ENCODE measurements at regions not wholly inside any gene's neighbourhood (a gene's known extent, or its start where the extent isn't known, plus 50 kb on each side); places are given as distances from the start of the nearest gene placed in this dataset.

DNA sequence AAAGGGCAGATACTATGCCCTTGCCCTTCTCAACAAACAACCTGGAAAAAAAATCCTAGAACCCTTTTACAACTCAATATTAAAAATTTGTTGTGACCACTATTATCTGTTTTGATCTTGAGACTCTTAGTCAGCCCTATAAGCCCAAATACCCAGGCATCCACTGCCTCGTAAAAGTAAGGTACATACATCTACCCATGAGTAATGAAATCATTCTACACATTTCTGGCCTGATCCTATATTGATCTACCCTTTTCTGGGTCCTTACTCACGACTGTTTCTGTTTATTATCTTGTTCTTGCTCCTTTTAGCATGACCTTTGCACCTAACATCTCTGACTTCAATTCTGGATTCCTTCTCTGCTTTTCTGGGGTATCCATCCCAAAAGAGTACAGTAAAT lies 56.8 kb downstream of the SCG2 start:
- no peak overlapping the region for H2BK15ac ChIP-seq (ENCODE audit: low read depth, low read length)
- H3K79me2 ChIP-seq (ENCODE audit: insufficient read depth, low read length): no peaks in the 10 kb centered on the region
- H3K23ac ChIP-seq (ENCODE audit: insufficient read length, low read depth, low read length): no peak overlapping the region
- H2BK5ac ChIP-seq (ENCODE audit: insufficient read length, low read length): no peak overlapping the region
- no peak overlapping the region for H4K5ac ChIP-seq (ENCODE audit: insufficient read length, low read depth, low read length)
- TF ChIP-seq, protein P1, sequence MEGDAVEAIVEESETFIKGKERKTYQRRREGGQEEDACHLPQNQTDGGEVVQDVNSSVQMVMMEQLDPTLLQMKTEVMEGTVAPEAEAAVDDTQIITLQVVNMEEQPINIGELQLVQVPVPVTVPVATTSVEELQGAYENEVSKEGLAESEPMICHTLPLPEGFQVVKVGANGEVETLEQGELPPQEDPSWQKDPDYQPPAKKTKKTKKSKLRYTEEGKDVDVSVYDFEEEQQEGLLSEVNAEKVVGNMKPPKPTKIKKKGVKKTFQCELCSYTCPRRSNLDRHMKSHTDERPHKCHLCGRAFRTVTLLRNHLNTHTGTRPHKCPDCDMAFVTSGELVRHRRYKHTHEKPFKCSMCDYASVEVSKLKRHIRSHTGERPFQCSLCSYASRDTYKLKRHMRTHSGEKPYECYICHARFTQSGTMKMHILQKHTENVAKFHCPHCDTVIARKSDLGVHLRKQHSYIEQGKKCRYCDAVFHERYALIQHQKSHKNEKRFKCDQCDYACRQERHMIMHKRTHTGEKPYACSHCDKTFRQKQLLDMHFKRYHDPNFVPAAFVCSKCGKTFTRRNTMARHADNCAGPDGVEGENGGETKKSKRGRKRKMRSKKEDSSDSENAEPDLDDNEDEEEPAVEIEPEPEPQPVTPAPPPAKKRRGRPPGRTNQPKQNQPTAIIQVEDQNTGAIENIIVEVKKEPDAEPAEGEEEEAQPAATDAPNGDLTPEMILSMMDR (conservative IDR thresholded peaks at IDR 0.05): no peak
- Mint-ChIP-seq H3K4me1 (no peaks in the 10 kb centered on the region), H3K27ac (no peak overlapping the region), H3K9me3 (no peaks in the 10 kb centered on the region), H3K27me3 (ENCODE audit: low read depth) (peaks cover 2% of the 10 kb centered on the region; the same call in 1 of the 2 replicates), H3K36me3 (ENCODE audit: insufficient read depth in 1 of 3, low read depth in 3 of 3) (no peaks in the 10 kb centered on the region), H3K4me3 (no peak overlapping the region)
- H2AFZ ChIP-seq (ENCODE audit: low read length): no peak overlapping the region
- H3K9me3 ChIP-seq (ENCODE audit: control insufficient read depth, low read depth, low read length): no peaks in the 10 kb centered on the region
- H3K27ac ChIP-seq (ENCODE audit: insufficient read length, low read depth, low read length): no peak overlapping the region
- H3K9ac ChIP-seq (ENCODE audit: extremely low read depth, insufficient read length, low read length): no peak overlapping the region
- H3K4ac ChIP-seq (ENCODE audit: low read depth, low read length): no peak overlapping the region
- H3K23me2 ChIP-seq (ENCODE audit: insufficient read length, low read depth, low read length, poor library complexity, severe bottlenecking): no peaks in the 10 kb centered on the region
- H3K14ac ChIP-seq (ENCODE audit: insufficient read depth, low read length): no peak overlapping the region
- WGBS (ENCODE audit: extremely low coverage, insufficient read length, low lambda C conversion rate): no CpG with 5 or more reads among the region's 2 CpGs
- H3K27me3 ChIP-seq (ENCODE audit: insufficient read depth, low read length): no peaks in the 10 kb centered on the region
- H2BK12ac ChIP-seq (ENCODE audit: insufficient read length, low read depth, low read length): no peak overlapping the region
- no peaks in the 10 kb centered on the region for H3K79me1 ChIP-seq (ENCODE audit: insufficient read depth, low read depth, low read length, poor library complexity, severe bottlenecking)
- H3K56ac ChIP-seq (ENCODE audit: insufficient read length, low read depth, low read length): no peak overlapping the region
- no peaks in the 10 kb centered on the region for H3K4me1 ChIP-seq (ENCODE audit: insufficient read depth, low read length)
- no peak for DNase-seq
- no peak overlapping the region for H4K8ac ChIP-seq (replicated peaks; ENCODE audit: insufficient read length, low read depth, low read length)
- H4K20me1 ChIP-seq (ENCODE audit: control insufficient read depth, insufficient read depth, insufficient read length): no peaks in the 10 kb centered on the region
- no peak overlapping the region for H3T11ph ChIP-seq (ENCODE audit: low read length)
- no peak overlapping the region for H3K4me2 ChIP-seq (ENCODE audit: insufficient read depth, insufficient read length, low read length)
- H2BK120ac ChIP-seq (ENCODE audit: low read depth, low read length, poor library complexity, severe bottlenecking): no peak overlapping the region
- H2AK5ac ChIP-seq (ENCODE audit: insufficient read length, low read length): no peak overlapping the region
- H2BK20ac ChIP-seq (ENCODE audit: low read depth, low read length, poor library complexity, severe bottlenecking): no peak overlapping the region
- no peak overlapping the region for H3K18ac ChIP-seq (ENCODE audit: insufficient read length, low read depth, low read length)
- no peak overlapping the region for H4K91ac ChIP-seq (ENCODE audit: insufficient read length, low read depth, low read length)

Data from H9 (cell line).